Coronary artery (tissue), 2 donors: ENCODE measurements at regions not wholly inside any gene's neighbourhood (a gene's known extent, or its start where the extent isn't known, plus 50 kb on each side); places are given as distances from the start of the nearest gene placed in this dataset.

Experiments
- DNase-seq: peaks from one replicate; pipeline ENCODE4 v3.0.0-alpha.2; 2017; ENCODE audit warnings: low spot score
- H3K27ac ChIP-seq, 2 donors: fragments of 200-600 bp; sonication (generic); one replicate each; pipeline ENCODE4 v1.5.1; 2016 to 2019
- H3K4me3 ChIP-seq: fragments of 200-600 bp; sonication (generic); 2 replicates; pipeline ENCODE4 v1.5.1; 2016; ENCODE audit warnings: mild to moderate bottlenecking, moderate library complexity
- CTCF ChIP-seq: fragments of 200-600 bp; sonication (generic); IDR thresholded peaks from one replicate; pipeline ENCODE4 v1.5.1; 2019; ENCODE audit warnings: antibody characterized with exemption

- no peak for TF ChIP-seq CTCF
- no peak for DNase-seq
- Histone ChIP-seq H3K4me3 (no peak overlapping the region), H3K27ac (no peak overlapping the region)
Observed at GRCh38 chr18:39058386-39059000, 1492.9 kb upstream of the CELF4 start.

- no peak for DNase-seq
- TF ChIP-seq CTCF: no peak
Observed at GRCh38 chr18:39057423-39058064, 1491.9 kb upstream of the CELF4 start.

DNA sequence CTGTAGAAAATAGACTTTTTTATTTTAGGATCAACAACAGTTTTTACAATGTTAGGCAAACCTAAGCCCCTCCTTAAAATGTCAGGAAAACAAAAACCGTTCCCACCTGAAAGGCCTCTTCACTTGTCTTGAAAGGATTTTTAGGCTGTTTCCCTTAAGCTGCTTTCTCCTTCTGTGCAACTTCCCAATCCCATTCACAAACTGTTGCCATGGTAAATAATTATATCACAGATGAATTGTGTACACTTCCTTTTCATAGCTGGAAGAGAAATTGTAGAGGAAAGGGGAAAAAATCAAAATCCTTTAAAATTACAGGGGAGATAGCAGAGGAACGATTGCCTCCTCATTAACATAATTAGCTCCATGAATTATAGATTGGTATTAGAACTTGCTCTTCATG is 1488.0 kb upstream of the CELF4 start:
- DNase-seq: no peak
- no peak for TF ChIP-seq CTCF
- H3K27ac ChIP-seq: no peak overlapping the region
- H3K4me3 ChIP-seq: no peak overlapping the region

More at GRCh38 chr18:39057423-39058064, 1491.9 kb upstream of the CELF4 start:
- no peak overlapping the region for H3K4me3 ChIP-seq
- no peak overlapping the region for H3K27ac ChIP-seq

- Histone ChIP-seq H3K4me3 (no peak overlapping the region), H3K27ac (no peak overlapping the region)
- TF ChIP-seq CTCF: no peak
- no peak for DNase-seq
Observed at GRCh38 chr18:39051013-39051412, 1485.4 kb upstream of the CELF4 start.

GRCh38 chr18:39039813-39040212 is 1474.2 kb upstream of the CELF4 start:
- TF ChIP-seq CTCF: no peak
- Histone ChIP-seq H3K27ac (no peak overlapping the region), H3K4me3 (no peak overlapping the region)
- no peak for DNase-seq

- no peak overlapping the region for H3K4me3 ChIP-seq
- no peak for TF ChIP-seq CTCF
Observed at GRCh38 chr18:39037925-39038324, 1472.3 kb upstream of the CELF4 start.

GRCh38 chr18:39033312-39033711 is 1467.7 kb upstream of the CELF4 start:
- H3K4me3 ChIP-seq: no peak overlapping the region
- TF ChIP-seq CTCF: no peak
- no peak for DNase-seq
- no peak overlapping the region for H3K27ac ChIP-seq

More at GRCh38 chr18:39037925-39038324, 1472.3 kb upstream of the CELF4 start:
- DNase-seq: no peak
- H3K27ac ChIP-seq: no peak overlapping the region
